ENCODE measurements at regions not wholly inside any gene's neighbourhood (a gene's known extent, or its start where the extent isn't known, plus 50 kb on each side); places are given as distances from the start of the nearest gene placed in this dataset.

GRCh38 chr12:40171501-40171900, 53.3 kb upstream of the LRRK2 start:
- TF ChIP-seq CTCF (IDR thresholded peaks at IDR 0.05 in 8 of 11, conservative IDR thresholded peaks at IDR 0.05 in 3 of 11) (no peak), POLR2A (IDR thresholded peaks at IDR 0.05) (no peak), POLR2AphosphoS5 (IDR thresholded peaks at IDR 0.05) (no peak)
